ENCODE measurements at regions not wholly inside any gene's neighbourhood (a gene's known extent, or its start where the extent isn't known, plus 50 kb on each side); places are given as distances from the start of the nearest gene placed in this dataset.

DNA sequence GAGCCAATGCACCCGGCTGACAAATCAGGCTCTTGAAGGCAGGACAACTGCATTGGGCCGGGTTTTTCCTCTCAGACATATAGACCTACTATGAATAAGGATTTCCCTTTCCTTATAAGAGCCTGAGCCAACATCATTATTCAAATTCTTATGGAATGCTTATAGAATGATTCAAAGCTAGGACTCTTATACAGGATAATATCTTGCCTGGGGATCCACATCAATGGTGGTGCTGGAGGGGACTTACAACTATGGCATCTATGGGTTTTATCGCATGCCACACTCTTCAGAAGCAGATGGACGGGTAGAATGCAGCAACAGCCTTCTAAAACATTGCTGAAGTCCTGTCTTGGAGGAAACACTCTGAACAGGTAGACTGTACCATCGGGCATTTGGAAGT lies 296.8 kb upstream of the KYNU start:
- H3K27ac ChIP-seq (ENCODE audit: low read depth in 1 of 2, low read length in 2 of 2) = no peak overlapping the region
- H3K36me3 ChIP-seq (ENCODE audit: control insufficient read depth in 4 of 4, insufficient read depth in 3 of 4, low read depth in 1 of 4, low read length in 3 of 4) = no peaks in the 10 kb centered on the region
- H3K4me3 ChIP-seq (ENCODE audit: low read depth in 1 of 3, low read length in 3 of 3) = no peak overlapping the region
- no peaks in the 10 kb centered on the region for H3K9me3 ChIP-seq (ENCODE audit: control insufficient read depth in 4 of 4, low read length in 3 of 4)
- DNase-seq (ENCODE audit: low spot score) = no peak
- H3K4me1 ChIP-seq (ENCODE audit: control insufficient read depth in 4 of 4, insufficient read depth in 4 of 4, low read length in 3 of 4) = peaks cover 0 to under 1% (median 0%) of the 10 kb centered on the region in 4 donors
- H3K9ac ChIP-seq (ENCODE audit: low read depth in 1 of 2, low read length in 2 of 2) = no peak overlapping the region
- no peak for TF ChIP-seq FOXA1 (IDR thresholded peaks at IDR 0.05)
- no peak for TF ChIP-seq MAX (IDR thresholded peaks at IDR 0.05)
- TF ChIP-seq JUND (IDR thresholded peaks at IDR 0.05) = no peak
- no peak for TF ChIP-seq EGR1 (IDR thresholded peaks at IDR 0.05; ENCODE audit: low read depth in 2 of 2)
- TF ChIP-seq, protein P1, sequence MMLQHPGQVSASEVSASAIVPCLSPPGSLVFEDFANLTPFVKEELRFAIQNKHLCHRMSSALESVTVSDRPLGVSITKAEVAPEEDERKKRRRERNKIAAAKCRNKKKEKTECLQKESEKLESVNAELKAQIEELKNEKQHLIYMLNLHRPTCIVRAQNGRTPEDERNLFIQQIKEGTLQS (IDR thresholded peaks at IDR 0.05) = no peak
- no peak for TF ChIP-seq FOXA2 (IDR thresholded peaks at IDR 0.05)
- no peak for TF ChIP-seq HNF4G (IDR thresholded peaks at IDR 0.05)
- no peak for TF ChIP-seq HNF4A (conservative IDR thresholded peaks at IDR 0.05)
- WGBS = 83% methylated on average over 5 of the region's 5 CpGs
- H3K27me3 ChIP-seq (ENCODE audit: control insufficient read depth in 4 of 4, insufficient read depth in 4 of 4, low read length in 3 of 4) = no peaks in the 10 kb centered on the region

DNA sequence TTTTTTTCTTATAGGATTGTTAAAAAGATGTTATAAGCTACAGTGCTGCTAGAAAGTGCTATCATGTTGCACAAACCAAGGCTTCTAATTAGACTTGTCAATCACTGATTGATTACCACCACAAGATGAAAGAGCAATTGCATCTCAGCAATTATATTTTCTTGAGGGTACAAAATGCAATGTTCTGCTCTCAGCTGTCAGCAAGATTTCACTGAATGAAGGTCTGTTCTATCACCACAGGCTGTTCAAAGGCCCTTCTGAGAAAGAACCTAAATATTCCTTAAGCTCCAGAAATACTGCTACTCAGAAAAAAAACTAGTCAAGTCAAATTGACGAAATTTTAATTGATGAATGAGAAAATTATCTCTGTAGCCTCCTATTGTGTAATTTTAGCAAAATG lies 301.9 kb upstream of the KYNU start:
- Histone ChIP-seq H3K4me3 (ENCODE audit: low read depth in 1 of 3, low read length in 3 of 3) (no peak overlapping the region), H3K27me3 (ENCODE audit: control insufficient read depth in 4 of 4, insufficient read depth in 4 of 4, low read length in 3 of 4) (no peaks in the 10 kb centered on the region), H3K9ac (ENCODE audit: low read depth in 1 of 2, low read length in 2 of 2) (no peak overlapping the region), H3K27ac (ENCODE audit: low read depth in 1 of 2, low read length in 2 of 2) (no peak overlapping the region), H3K36me3 (ENCODE audit: control insufficient read depth in 4 of 4, insufficient read depth in 3 of 4, low read depth in 1 of 4, low read length in 3 of 4) (no peaks in the 10 kb centered on the region), H3K9me3 (ENCODE audit: control insufficient read depth in 4 of 4, low read length in 3 of 4) (no peaks in the 10 kb centered on the region), H3K4me1 (ENCODE audit: control insufficient read depth in 4 of 4, insufficient read depth in 4 of 4, low read length in 3 of 4) (no peaks in the 10 kb centered on the region)
- 31% methylated on average over 1 of the region's 1 CpG for WGBS
- no peak for DNase-seq (ENCODE audit: low spot score)
- TF ChIP-seq REST (IDR thresholded peaks at IDR 0.05) (no peak), YY1 (IDR thresholded peaks at IDR 0.05) (no peak), HNF4A (conservative IDR thresholded peaks at IDR 0.05) (no peak), GABPA (IDR thresholded peaks at IDR 0.05 in 1 of 2, conservative IDR thresholded peaks at IDR 0.05 in 1 of 2) (no peak), NR2F2 (IDR thresholded peaks at IDR 0.05) (no peak), TAF1 (conservative IDR thresholded peaks at IDR 0.05) (no peak), MAX (IDR thresholded peaks at IDR 0.05) (no peak), JUND (IDR thresholded peaks at IDR 0.05) (no peak), HNF4G (IDR thresholded peaks at IDR 0.05) (no peak), EGR1 (IDR thresholded peaks at IDR 0.05; ENCODE audit: low read depth in 2 of 2) (no peak), FOXA2 (IDR thresholded peaks at IDR 0.05) (no peak)
- TF ChIP-seq, protein P1 (IDR thresholded peaks at IDR 0.05) = no peak
- TF ChIP-seq, protein P2, sequence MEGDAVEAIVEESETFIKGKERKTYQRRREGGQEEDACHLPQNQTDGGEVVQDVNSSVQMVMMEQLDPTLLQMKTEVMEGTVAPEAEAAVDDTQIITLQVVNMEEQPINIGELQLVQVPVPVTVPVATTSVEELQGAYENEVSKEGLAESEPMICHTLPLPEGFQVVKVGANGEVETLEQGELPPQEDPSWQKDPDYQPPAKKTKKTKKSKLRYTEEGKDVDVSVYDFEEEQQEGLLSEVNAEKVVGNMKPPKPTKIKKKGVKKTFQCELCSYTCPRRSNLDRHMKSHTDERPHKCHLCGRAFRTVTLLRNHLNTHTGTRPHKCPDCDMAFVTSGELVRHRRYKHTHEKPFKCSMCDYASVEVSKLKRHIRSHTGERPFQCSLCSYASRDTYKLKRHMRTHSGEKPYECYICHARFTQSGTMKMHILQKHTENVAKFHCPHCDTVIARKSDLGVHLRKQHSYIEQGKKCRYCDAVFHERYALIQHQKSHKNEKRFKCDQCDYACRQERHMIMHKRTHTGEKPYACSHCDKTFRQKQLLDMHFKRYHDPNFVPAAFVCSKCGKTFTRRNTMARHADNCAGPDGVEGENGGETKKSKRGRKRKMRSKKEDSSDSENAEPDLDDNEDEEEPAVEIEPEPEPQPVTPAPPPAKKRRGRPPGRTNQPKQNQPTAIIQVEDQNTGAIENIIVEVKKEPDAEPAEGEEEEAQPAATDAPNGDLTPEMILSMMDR (IDR thresholded peaks at IDR 0.05; ENCODE audit: low read depth, low read length, missing input control) = no peak
